ENCODE measurements at regions not wholly inside any gene's neighbourhood (a gene's known extent, or its start where the extent isn't known, plus 50 kb on each side); places are given as distances from the start of the nearest gene placed in this dataset.

DNA sequence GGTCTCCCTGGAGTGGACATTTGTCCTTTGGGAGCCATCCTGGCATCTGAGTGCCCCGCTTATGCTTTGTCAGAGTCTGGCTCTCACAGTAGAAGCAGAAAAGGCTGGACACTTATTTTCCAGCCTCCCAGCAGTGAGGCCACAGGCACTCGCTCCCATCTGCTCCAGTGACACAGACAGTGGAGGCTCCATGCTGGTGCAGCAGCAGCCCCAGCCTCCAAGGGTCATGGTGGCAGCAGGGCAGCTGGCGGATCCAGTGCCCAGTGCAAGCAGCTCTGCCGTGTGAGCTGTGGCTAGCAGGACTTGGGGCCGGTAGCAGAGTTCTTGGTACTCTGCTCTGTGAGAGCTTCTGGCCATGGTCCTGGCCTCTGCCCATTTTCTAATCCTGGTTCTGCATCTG, 157.3 kb upstream of the ALDH1B1 start:
- TF ChIP-seq, protein P1, sequence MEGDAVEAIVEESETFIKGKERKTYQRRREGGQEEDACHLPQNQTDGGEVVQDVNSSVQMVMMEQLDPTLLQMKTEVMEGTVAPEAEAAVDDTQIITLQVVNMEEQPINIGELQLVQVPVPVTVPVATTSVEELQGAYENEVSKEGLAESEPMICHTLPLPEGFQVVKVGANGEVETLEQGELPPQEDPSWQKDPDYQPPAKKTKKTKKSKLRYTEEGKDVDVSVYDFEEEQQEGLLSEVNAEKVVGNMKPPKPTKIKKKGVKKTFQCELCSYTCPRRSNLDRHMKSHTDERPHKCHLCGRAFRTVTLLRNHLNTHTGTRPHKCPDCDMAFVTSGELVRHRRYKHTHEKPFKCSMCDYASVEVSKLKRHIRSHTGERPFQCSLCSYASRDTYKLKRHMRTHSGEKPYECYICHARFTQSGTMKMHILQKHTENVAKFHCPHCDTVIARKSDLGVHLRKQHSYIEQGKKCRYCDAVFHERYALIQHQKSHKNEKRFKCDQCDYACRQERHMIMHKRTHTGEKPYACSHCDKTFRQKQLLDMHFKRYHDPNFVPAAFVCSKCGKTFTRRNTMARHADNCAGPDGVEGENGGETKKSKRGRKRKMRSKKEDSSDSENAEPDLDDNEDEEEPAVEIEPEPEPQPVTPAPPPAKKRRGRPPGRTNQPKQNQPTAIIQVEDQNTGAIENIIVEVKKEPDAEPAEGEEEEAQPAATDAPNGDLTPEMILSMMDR (conservative IDR thresholded peaks at IDR 0.05): no peak
- TF ChIP-seq ZFX (IDR thresholded peaks at IDR 0.05): no peak
